ENCODE measurements at regions not wholly inside any gene's neighbourhood (a gene's known extent, or its start where the extent isn't known, plus 50 kb on each side); places are given as distances from the start of the nearest gene placed in this dataset.

DNA sequence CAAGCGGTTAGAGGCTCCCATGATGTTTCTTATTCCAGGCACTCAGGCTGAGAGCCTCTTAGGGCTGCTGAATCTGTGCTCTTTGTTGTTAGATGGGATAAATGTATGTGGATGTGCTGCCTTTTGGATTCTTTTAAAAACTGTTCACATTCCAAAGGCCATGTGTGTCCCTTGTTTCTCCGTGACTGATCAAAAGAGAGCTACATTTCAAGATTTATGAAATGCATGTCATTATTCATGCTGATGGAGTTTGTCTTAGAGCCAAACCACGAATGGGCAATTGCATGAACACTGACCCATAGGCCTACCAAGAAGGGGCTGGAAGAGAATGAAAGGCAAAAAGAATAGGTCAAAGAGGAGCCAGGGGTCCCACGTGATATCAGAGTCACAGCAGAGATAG is 104.9 kb upstream of the TSHZ2 start:
- TF ChIP-seq, protein P1, sequence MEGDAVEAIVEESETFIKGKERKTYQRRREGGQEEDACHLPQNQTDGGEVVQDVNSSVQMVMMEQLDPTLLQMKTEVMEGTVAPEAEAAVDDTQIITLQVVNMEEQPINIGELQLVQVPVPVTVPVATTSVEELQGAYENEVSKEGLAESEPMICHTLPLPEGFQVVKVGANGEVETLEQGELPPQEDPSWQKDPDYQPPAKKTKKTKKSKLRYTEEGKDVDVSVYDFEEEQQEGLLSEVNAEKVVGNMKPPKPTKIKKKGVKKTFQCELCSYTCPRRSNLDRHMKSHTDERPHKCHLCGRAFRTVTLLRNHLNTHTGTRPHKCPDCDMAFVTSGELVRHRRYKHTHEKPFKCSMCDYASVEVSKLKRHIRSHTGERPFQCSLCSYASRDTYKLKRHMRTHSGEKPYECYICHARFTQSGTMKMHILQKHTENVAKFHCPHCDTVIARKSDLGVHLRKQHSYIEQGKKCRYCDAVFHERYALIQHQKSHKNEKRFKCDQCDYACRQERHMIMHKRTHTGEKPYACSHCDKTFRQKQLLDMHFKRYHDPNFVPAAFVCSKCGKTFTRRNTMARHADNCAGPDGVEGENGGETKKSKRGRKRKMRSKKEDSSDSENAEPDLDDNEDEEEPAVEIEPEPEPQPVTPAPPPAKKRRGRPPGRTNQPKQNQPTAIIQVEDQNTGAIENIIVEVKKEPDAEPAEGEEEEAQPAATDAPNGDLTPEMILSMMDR (conservative IDR thresholded peaks at IDR 0.05): no peak
- H3K27ac ChIP-seq: no peak overlapping the region

DNA sequence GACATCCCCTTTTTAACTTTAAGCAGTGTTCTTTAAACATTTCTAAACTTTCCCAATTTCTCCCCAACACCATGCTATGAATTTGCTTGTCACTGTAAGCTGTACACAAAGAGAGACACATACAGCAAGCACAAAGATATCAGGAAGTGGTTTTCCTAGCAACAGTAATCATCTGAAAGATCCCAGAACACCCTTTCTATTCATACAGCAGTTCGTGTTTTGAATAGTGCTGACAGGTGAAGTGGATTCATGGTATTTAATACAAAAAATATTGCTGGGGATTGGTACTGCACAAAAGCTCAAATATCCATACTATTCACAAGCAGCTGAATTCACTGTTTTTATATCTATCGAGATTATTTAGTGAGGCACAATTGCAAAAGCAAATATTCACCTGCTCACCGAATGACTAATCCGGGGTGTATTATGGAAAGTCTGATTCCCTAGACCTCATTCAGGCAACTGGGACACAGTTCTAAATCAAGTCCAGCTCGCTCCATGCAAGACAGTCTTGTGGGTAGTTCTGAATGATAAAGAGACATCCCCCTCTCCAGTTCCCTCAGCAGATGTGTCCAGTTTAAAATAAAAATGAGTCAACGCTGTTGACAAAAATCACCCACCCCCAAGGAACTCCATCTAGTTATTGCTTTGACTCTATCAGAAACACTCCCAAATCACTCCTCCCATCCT is 107.1 kb upstream of the TSHZ2 start:
- TF ChIP-seq, protein P1 (conservative IDR thresholded peaks at IDR 0.05): no peak
- H3K27ac ChIP-seq: no peak overlapping the region

DNA sequence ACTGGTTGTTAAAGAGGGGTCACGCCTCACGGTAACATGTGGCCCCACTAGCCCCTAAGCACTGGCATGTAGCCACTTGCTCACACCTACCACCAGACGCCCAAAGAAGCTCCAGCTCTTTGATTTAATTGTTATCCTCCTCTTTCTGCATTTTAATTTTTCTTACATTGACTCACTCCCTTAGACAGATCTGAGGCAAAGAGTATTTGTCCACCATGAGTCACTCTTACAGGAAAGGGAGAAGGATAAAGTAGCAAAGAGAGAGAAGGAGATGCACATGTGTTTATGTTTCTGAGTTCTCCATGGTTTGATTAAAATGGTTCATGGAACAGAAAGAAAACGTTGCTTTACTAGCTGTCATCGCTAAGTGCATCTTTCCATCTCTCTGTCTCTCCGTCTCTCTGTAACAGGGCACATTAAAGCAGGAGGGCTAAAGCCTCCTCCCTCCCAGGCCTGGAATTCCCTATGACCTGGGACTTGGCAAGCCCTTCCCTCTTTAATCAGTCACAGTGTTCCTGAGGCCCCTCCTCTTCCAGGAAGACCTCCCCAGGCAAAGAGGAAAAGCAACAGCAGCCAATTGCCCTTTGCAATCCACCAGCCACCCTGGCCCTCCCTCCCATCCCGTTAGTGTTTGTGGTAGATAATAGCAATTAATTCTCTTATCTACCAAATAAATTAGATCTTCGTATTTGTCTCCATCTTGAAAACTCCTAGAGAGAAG is 112.8 kb upstream of the TSHZ2 start:
- TF ChIP-seq, protein P1 (conservative IDR thresholded peaks at IDR 0.05): no peak
- no peak overlapping the region for H3K27ac ChIP-seq

- TF ChIP-seq, protein P1 (conservative IDR thresholded peaks at IDR 0.05): no peak
- no peak overlapping the region for H3K27ac ChIP-seq
These were observed 119.4 kb upstream of the TSHZ2 start for GRCh38 chr20:52852714-52853113.

- TF ChIP-seq, protein P1 (conservative IDR thresholded peaks at IDR 0.05): no peak
- no peak overlapping the region for H3K27ac ChIP-seq
These were observed 124.3 kb upstream of the TSHZ2 start for GRCh38 chr20:52847731-52848359.

DNA sequence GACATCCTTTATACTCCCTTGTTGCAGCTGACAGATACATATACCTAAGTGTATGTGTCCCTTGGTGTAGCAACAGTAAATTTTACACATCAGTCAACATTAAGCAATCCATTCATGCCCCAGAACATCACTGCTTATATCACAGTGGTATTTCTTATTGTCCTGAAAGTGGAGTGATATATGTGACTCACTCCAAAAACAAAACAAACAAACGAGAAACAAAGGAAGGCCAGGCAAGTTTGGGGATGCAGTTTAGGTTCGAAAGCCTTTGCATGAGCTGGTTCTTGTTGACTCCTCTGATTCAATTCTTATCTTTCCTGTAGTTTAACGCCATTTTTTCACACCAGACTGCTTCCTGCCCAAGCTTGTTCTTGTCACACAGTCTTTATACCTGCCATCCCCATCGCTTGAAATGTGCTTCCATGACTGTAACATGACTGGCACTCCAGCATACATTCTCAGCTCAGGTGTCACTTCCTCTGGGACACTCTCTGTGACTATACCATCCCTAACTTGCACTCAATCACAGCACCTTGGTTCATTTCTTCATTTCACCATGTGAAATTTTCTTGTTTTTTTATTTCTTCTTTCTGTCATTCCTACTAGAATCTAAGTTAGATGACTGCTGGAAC is 125.0 kb upstream of the TSHZ2 start:
- TF ChIP-seq, protein P1 (conservative IDR thresholded peaks at IDR 0.05): no peak
- H3K27ac ChIP-seq: no peak overlapping the region

DNA sequence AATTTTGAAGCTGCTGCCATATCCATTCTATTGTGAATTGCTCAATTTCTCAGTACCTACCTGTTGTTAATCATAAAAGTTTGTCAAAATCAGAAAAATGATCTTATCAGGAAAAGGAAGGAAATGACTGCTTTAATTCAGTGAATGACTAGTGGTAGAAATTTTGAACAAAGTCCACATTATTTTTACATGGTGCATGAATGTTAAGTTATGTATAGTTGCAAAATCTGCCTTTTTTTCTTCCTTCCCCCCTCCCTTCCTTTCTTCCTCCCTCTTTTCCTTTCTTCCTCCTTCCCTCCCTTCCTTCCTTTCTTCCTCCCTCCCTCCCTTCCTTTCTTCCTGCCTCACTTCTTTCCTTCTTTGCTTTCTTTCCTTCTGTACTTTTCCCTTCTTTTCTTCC is 127.1 kb upstream of the TSHZ2 start:
- H3K27ac ChIP-seq: no peak overlapping the region
- TF ChIP-seq, protein P1 (conservative IDR thresholded peaks at IDR 0.05): no peak

Data from VCaP (cell line).